ENCODE measurements at regions not wholly inside any gene's neighbourhood (a gene's known extent, or its start where the extent isn't known, plus 50 kb on each side); places are given as distances from the start of the nearest gene placed in this dataset.
"Not testable (repeated sequence)": the region's sequence is repeated elsewhere in the genome, so short reads cannot be mapped to it uniquely, and the experiment has no call there.

- DNase-seq: no peak
Measured at GRCh38 chr4:116275006-116275405, 810.4 kb downstream of the TRAM1L1 start.

DNA sequence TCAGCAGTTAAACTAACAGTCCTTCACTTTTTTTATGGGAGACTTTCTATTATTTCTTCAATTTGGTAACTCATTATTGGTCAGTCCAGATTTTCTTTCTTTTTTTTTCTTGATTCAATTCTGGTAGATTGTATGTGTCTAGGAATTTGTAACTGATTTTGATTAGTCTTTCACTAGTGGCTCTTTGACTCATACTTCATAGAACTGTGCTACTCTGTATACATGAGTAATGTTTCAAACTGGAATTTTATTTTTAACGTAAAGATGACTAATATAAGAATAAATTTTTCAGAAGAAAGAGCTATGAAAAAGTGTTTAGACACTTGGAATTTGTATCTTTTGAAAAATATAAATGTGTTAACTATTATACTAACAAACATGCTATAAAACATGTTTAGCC lies 813.0 kb downstream of the TRAM1L1 start:
- no peak for DNase-seq

DNA sequence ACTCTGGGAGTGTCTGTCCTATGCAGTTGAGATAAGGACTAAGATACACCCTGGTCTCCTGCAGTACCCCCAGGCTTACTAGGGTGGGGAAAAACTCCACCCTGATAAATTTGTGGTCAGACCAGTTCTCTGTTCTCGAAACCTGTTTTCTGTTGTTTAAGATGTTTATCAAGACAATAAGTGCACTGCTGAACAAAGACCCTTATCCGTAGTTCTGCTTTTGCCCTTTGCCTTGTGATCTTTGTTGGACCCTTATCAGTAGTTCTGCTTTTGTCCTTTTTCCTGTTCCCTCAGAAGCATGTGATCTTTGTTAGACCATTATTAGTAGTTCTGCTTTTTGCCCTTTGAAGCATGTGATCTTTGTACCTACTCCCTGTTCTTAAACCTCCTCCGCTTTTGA lies 824.4 kb downstream of the TRAM1L1 start:
- DNase-seq: not testable (repeated sequence)

GRCh38 chr4:116244771-116245170 lies 840.6 kb downstream of the TRAM1L1 start:
- DNase-seq: no peak

DNA sequence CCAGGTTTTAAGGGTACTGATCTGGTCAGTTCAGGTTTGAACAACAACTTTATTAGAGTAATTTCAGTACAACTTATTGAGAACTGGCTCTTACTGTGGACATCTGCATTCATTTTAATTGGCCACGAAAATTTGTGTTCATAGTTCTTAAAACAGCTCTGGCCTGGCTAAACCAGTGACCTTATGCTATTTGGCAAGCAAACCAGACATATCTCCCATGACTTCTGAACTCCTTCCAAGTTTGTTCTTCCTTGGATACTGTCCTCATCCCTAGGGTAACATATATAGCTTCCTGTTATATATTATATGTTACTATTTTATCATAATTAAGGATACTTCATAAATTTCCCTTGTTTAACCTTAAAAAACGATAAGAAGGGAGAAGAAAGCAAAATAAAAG lies 841.9 kb downstream of the TRAM1L1 start:
- DNase-seq: no peak

GRCh38 chr4:116233971-116234370 lies 851.4 kb downstream of the TRAM1L1 start:
- no peak for DNase-seq

GRCh38 chr4:116231999-116232398 lies 853.4 kb downstream of the TRAM1L1 start:
- DNase-seq: not testable (repeated sequence)

DNA sequence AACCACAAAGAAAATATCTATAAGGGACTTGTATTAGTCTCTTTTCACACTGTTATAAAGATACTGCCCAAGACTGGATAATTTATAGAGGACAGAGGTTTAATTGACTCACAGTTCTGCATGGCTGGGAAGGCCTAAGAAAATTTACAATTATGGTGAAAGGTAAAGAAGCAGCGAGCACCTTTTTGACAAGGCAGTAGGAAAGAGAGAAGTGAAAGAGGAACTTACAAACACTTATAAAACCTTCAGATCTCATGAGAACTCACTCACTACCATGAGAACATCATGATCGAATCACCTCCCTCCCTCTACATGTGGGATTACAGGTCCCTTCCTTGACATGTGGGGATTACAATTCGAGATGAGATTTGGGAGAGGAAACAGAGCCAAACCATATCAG lies 856.0 kb downstream of the TRAM1L1 start:
- DNase-seq: no peak

DNA sequence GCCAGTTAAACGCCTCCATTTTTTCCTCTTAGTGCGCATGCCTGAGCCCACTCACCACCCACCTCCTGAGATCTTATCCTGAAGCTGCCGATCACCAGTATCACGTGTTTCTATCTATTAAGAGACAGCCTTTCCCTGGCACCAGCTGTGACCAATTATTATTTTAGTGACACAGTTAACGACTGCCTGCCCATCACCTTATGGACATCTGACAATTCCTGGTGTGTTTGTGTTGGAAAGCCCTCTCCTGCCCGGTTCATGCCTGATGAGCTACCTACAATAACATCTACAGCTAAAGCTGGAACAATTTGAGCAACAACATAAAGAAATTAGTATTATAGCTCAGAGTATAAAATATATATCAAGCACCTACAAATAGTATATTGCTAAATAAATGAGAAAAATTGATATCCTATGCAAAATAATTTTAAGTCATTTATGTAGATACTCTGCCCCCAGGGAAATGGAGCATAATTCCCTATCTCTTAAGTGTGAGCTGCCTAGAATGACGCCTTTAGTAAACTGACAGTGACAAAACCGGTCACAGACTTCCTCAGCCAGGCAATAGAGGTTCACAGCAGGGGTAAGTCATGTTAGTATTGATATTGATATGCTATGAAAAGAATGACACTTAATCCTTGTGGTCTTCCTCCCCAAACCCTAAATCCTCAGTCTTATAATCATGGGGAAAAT lies 862.2 kb downstream of the TRAM1L1 start:
- DNase-seq: no peak

DNA sequence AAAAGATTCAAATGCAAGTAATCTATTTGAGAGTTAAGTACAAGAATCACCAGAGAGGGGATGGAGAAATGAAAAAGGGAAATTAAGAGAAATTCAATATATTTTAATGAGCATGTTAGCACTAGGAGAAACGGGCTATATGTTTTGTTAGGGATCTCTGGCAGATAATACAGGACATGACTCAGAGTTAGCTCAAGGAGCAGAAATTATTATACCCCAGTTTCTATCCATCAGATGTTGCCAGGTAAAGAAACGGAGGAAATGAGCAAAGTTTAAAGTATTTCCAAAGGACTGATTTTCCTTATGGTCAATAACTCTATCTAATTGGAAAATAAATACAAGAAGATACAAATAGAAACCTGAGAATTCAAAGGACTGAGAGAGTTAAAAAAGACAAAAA lies 867.6 kb downstream of the TRAM1L1 start:
- no peak for DNase-seq

DNA sequence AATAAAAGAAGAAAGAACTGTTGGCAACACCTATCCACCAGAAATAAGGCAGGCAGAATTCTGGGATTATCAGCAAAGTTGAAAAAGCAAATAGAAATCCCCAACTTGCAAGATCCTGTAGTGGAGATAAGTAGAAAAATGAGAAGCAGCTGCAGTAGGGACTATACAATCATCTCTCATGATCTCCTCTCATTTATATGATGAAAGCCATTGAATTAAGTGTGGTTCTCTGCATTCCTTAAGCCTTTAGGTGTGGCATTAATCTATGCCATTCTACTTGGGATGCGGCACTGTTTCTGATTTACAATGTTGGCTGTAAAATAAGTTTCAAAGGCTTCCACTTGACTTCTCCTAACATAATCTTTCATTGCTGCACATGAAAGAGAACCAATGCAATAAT lies 869.8 kb downstream of the TRAM1L1 start:
- no peak for DNase-seq

DNA sequence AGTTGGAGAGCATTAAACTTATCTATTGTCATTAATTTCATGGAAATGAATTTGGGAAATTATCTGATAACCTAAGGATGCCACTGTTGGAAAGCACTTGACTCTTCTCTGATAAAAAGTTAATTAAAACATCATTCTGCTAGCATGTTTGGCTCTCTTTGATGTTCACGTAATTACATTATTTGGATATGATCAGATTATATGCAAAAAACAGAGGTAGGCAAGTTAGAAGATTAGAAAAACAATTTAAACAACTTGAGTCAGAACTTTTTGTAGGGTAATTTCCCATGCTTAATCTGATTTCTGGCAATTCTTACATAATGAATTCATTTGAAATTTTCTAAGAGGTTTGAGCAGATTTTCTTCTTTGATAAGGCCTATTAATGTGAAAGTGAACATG lies 882.9 kb downstream of the TRAM1L1 start:
- no peak for DNase-seq

- DNase-seq: no peak
Measured at GRCh38 chr4:116197317-116197809, 888.0 kb downstream of the TRAM1L1 start.

- no peak for DNase-seq
Measured at GRCh38 chr4:116183241-116183640, 902.1 kb downstream of the TRAM1L1 start.

GRCh38 chr4:116180157-116180601 lies 905.2 kb downstream of the TRAM1L1 start:
- no peak for DNase-seq

DNA sequence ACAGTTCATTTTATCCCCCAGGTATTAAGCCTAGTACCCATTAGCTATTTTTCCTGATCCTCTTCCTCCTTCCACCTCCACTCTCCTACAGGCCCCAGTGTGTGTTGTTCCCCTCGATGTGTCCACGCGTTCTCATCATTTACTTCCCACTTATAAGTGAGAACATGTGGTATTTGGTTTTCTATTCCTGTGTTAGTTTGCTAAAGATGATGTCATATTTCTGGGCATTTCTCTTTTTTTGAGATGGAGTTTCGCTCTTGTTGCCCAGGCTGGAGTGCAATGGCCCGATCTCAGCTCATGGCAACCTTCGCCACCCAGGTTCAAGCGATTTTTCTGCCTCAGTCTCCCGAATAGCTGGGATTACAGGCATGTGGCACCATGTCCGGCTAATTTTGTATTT lies 934.0 kb downstream of the TRAM1L1 start:
- DNase-seq: not testable (repeated sequence)

DNA sequence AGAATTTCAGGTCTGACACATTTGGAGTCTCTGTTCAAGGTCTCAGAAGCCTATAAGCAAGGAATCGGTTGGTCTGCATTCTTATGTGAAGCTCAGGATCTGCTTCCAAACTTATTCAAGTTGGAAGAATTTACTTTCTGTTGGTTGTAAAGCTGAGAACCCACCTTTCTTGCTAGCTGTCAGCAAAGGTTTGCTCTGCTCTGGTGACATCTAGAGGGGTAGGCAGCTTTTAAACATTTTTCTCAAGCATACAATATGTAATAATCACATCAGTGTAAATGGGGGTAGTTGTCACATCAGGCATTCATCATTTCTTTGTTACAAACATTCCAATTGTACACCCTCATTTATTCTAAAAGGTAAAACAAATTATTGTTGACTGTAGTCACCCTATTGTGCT lies 935.2 kb downstream of the TRAM1L1 start:
- no peak for DNase-seq

DNA sequence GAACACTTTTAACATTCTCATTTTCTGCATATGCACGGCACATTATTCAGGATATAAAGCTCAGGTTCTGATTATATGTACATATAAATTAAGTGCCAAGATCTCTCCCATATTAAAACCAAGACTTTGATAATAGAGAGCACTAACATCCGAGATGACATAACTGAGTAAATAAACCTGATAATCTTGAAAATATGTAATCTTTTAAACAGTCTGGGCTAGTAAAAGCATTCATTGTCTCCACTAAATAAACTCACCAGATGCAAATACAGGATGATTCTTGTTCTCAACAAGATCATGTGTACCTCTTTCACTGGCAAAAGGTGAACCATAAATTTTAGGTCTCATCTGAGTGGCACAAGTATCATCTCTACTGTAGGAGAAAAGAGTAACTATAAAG lies 942.2 kb downstream of the TRAM1L1 start:
- DNase-seq: no peak

GRCh38 chr4:116132946-116133345 lies 952.4 kb downstream of the TRAM1L1 start:
- DNase-seq: no peak

DNA sequence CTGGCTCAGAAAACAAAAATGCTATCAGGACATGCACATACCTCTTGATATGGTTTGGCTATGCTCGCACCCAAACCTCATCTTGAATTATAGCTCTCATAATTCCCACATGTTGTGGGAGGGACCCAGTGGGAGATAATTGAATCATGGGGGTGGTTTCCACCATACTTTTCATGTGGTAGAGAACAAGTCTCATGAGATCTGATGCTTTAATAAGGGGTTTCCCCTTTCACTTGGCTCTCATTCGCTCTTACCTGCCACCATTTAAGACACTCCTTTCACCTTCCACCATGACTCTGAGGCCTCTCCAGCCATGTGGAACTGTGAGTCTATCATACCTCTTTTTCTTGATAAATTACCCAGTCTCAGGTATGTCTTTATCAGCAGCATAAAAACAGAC lies 958.6 kb downstream of the TRAM1L1 start:
- DNase-seq: no peak

- DNase-seq: no peak
Measured at GRCh38 chr4:116122124-116122523, 963.3 kb downstream of the TRAM1L1 start.

DNA sequence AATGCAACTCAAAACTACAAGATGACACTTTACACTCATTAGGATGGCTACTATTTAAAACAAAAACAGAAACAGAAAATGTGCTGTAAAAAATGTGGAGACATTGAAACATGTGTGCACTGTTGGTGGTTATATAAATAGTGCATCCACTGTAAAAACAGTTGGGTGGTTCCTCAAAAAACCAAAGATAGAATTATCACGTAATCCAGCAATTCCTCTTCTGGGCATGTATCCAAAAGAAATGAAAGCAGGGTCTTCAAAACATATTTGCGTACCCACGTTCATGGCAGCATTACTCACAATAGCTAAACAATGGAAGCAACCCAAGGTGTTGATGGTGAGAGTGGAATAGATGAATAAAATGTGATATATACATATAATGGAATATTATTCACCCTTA lies 967.2 kb downstream of the TRAM1L1 start:
- DNase-seq: no peak

DNA sequence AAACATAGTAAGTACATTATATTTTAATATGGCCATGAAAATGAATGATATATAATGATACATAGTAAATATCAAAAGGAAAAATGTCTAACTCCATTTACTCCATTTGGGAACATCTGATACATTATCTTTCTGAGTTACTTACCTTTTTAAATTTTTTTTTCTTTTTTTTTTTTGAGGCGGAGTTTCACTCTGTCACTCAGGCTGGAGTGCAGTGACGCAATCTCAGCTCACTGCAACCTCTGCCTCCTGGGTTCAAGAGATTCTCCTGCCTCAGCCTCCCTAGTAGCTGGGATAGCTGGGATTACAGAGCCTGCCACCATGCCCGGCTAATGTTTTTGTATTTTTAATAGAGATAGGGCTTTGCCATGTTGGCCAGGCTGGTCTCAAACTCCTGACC lies 972.5 kb downstream of the TRAM1L1 start:
- not testable (repeated sequence) for DNase-seq

DNA sequence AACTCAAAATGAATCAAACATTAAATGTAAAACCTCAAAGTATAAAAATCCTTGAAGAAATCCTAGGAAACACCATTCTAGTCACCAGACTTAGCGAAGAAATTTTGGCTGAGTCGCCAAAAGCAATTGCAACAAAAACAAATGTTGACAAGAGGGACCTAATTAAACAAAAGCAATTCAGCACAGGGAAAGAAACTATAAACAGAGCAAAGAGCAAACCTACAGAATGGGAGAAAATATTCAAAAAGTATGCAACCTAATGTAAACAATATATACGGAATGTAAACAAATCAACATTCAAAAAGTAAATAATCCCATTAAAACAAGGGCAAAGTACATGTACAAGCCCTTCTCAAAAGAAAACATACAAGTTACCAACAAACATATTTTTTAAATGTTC lies 974.7 kb downstream of the TRAM1L1 start:
- no peak for DNase-seq

DNA sequence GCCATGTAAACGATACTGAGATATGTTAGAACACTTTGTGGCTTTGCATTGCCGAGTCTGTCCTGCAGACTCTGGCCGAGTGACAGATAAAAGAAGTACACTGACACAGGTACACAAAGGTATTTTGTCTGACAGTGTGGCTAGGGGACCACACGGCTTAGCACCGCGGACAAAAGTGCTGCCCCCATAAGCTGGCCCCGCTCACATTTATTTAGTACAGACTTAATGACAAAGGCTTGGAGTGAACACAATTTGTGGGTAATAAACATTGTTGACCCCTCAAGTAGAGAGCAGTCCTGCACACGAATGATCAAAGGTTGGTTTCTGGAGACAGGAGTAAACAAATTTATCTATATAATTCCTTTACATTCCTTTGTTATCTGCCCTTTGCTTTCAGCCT lies 976.8 kb downstream of the TRAM1L1 start:
- no peak for DNase-seq

Measured in NCI-H187 (cell line).